NB4 (cell line): ENCODE measurements at regions not wholly inside any gene's neighbourhood (a gene's known extent, or its start where the extent isn't known, plus 50 kb on each side); places are given as distances from the start of the nearest gene placed in this dataset.

Experiments used
- DNase-seq: peaks from one replicate; pipeline ENCODE4 v3.0.0; 2010; ENCODE audit warnings: low read depth
- H3K4me3 ChIP-seq: one replicate; pipeline ENCODE4 v1.5.1; 2011; ENCODE audit warnings: mild to moderate bottlenecking, low read depth, low read length, moderate library complexity
- CTCF ChIP-seq: IDR thresholded peaks from one replicate; pipeline ENCODE4 v1.5.1; 2012; ENCODE audit warnings: low read depth, low read length
- MAX ChIP-seq: IDR thresholded peaks from 2 replicates; pipeline ENCODE4 v1.6.1; 2011; ENCODE audit warnings: low read depth, low read length
- MYC ChIP-seq: IDR thresholded peaks from 2 replicates; pipeline ENCODE4 v1.6.1; 2011; ENCODE audit warnings: low read depth, low read length
- POLR2A ChIP-seq: IDR thresholded peaks from 2 replicates; pipeline ENCODE4 v1.6.1; 2011; ENCODE audit warnings: mild to moderate bottlenecking; ENCODE audit not compliant: insufficient read length; ENCODE audit errors: extremely low read depth

GRCh38 chr2:21761361-21761760 lies 637.6 kb downstream of the TDRD15 start:
- no peak for TF ChIP-seq MYC
- no peak for TF ChIP-seq MAX
- TF ChIP-seq CTCF: no peak
- TF ChIP-seq POLR2A: no peak
- no peak overlapping the region for H3K4me3 ChIP-seq
- no peak for DNase-seq

GRCh38 chr2:21763501-21763900 lies 639.7 kb downstream of the TDRD15 start:
- no peak for DNase-seq
- H3K4me3 ChIP-seq: no peak overlapping the region
- TF ChIP-seq POLR2A (no peak), CTCF (no peak), MYC (no peak), MAX (no peak)

- H3K4me3 ChIP-seq: no peak overlapping the region
- TF ChIP-seq MYC (no peak), MAX (no peak), CTCF (no peak), POLR2A (no peak)
- DNase-seq: no peak
Measured at GRCh38 chr2:21770787-21771186, 647.0 kb downstream of the TDRD15 start.

- TF ChIP-seq POLR2A (no peak), CTCF (no peak), MAX (no peak), MYC (no peak)
- DNase-seq: no peak
- H3K4me3 ChIP-seq: no peak overlapping the region
Measured at GRCh38 chr2:21772624-21773023, 648.9 kb downstream of the TDRD15 start.

GRCh38 chr2:21773168-21773567 lies 649.4 kb downstream of the TDRD15 start:
- H3K4me3 ChIP-seq: no peak overlapping the region
- no peak for TF ChIP-seq CTCF
- no peak for TF ChIP-seq POLR2A
- TF ChIP-seq MAX: no peak
- TF ChIP-seq MYC: no peak
- DNase-seq: no peak
